Thyroid gland (tissue), 4 donors: ENCODE measurements at regions not wholly inside any gene's neighbourhood (a gene's known extent, or its start where the extent isn't known, plus 50 kb on each side); places are given as distances from the start of the nearest gene placed in this dataset.
"Not testable (repeated sequence)": the region's sequence is repeated elsewhere in the genome, so short reads cannot be mapped to it uniquely, and the experiment has no call there.

Experiments used
- DNase-seq, 2 donors: peaks; one replicate each; pipeline ENCODE4 v3.0.0-alpha.2; 2019
- H3K27ac ChIP-seq, 3 donors: fragments of 200-600 bp; sonication (generic); 1 replicate in 2 of 3; 2 replicates in 1 of 3; pipeline ENCODE4 v1.5.1; 2016 to 2019; ENCODE audit warnings: mild to moderate bottlenecking in 1 of 3, moderate library complexity in 1 of 3
- H3K27me3 ChIP-seq: fragments of 200-600 bp; sonication (generic); one replicate; pipeline ENCODE4 v1.5.1; 2019
- H3K36me3 ChIP-seq, 2 donors: fragments of 200-600 bp; sonication (generic); one replicate each; pipeline ENCODE4 v1.5.1; 2016 to 2019
- H3K4me1 ChIP-seq, 2 donors: fragments of 200-600 bp; sonication (generic); one replicate each; pipeline ENCODE4 v1.5.1; 2017 to 2019
- H3K4me3 ChIP-seq, 3 donors: fragments of 200-600 bp; sonication (generic); replicated peaks in 1 of 3; 1 replicate in 2 of 3; 2 replicates in 1 of 3; pipeline ENCODE4 v1.5.1; 2016; ENCODE audit warnings: mild to moderate bottlenecking in 1 of 3
- H3K9me3 ChIP-seq: fragments of 200-600 bp; sonication (generic); one replicate; pipeline ENCODE4 v1.5.1; 2017
- POLR2A ChIP-seq, 2 donors: fragments of 450-650 bp; IDR thresholded peaks; one replicate each; pipeline ENCODE4 v1.6.1; 2017; ENCODE audit warnings: antibody characterized with exemption in 2 of 2, mild to moderate bottlenecking in 2 of 2, moderate library complexity in 1 of 2
- WGBS, 2 donors: methylation state at CpG; one replicate each; pipeline ENCODE4 v1.1.5; 2017; 5-methylcytosine and 5-hydroxymethylcytosine counted together
- intact Hi-C: fragments of 100-400 bp; cut with DNase I; formaldehyde crosslinking; loops from one replicate; pipeline ENCODE4 v1.15.1; 2023
- TF ChIP-seq, protein P1 (sequence below), 6 experiments: fragments of 200-600 bp in 3 of 6; fragments of 450-650 bp in 3 of 6; sonication (generic) in 3 of 6; IDR thresholded peaks; one replicate each; pipeline ENCODE4 v1.5.1; 2016 to 2019; ENCODE audit warnings: antibody characterized with exemption in 6 of 6, mild to moderate bottlenecking in 2 of 6, inconsistent platforms in 1 of 6, moderate library complexity in 1 of 6

DNA sequence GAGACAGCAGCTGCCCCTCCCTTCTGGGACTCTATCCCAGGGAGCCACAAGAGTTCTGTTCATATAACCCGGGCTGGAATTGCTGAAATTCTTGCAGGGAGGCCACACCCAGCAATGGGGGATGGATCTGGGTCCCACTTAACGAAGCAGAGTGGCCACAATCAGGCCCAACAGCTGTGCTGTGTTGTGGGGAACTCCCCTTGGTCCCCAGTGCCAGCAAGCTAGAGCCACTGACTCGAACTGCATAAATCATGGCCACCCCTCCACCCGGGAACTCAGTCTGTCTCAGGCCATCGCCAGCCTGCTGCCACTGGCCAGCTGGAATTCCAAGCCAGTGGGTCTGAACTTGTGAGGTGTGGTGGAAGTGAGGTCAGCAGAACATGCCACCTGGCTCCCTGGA, 111.1 kb downstream of the KLF8 start:
- Histone ChIP-seq H3K27ac (no peak overlapping the region), H3K27me3 (no peaks in the 10 kb centered on the region), H3K4me3 (no peak overlapping the region), H3K36me3 (no peaks in the 10 kb centered on the region), H3K9me3 (no peaks in the 10 kb centered on the region), H3K4me1 (no peaks in the 10 kb centered on the region)
- TF ChIP-seq POLR2A (IDR thresholded peaks at IDR 0.05) = no peak
- TF ChIP-seq, protein P1, sequence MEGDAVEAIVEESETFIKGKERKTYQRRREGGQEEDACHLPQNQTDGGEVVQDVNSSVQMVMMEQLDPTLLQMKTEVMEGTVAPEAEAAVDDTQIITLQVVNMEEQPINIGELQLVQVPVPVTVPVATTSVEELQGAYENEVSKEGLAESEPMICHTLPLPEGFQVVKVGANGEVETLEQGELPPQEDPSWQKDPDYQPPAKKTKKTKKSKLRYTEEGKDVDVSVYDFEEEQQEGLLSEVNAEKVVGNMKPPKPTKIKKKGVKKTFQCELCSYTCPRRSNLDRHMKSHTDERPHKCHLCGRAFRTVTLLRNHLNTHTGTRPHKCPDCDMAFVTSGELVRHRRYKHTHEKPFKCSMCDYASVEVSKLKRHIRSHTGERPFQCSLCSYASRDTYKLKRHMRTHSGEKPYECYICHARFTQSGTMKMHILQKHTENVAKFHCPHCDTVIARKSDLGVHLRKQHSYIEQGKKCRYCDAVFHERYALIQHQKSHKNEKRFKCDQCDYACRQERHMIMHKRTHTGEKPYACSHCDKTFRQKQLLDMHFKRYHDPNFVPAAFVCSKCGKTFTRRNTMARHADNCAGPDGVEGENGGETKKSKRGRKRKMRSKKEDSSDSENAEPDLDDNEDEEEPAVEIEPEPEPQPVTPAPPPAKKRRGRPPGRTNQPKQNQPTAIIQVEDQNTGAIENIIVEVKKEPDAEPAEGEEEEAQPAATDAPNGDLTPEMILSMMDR (IDR thresholded peaks at IDR 0.05) = no peak
- 0% methylated on average over 2 of the region's 5 CpGs; no CpG with 5 or more reads in 1 of the 2 donors for WGBS, 2 donors
- peak in 1 of 2 donors; percentile 46 for DNase-seq
- intact Hi-C loops = no loop called here

DNA sequence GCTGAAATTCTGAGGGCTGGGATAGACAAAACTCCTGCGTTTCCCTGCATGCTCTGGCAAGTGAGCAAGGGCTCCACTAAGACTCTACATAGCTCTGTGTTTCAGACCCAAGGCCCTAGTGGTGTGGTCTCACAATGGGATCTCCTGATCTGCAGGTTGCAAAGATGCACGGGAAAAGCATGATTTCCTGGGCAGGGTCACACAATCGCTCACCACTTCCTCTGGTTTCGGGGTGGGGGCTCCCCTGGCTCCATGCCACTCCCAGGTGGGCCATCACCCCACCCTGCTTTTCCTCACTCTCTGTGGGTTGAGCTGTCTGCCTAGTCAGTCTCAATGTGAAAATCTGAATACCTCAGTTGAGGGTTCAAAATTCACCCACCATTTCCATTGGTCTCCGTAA, 111.5 kb downstream of the KLF8 start:
- WGBS, 2 donors = 65 to 72% methylated on average over 3 to 4 of the region's 5 CpGs
- intact Hi-C loops = no loop called here
- no peaks in the 10 kb centered on the region for H3K4me1 ChIP-seq
- H3K4me3 ChIP-seq = no peak overlapping the region
- no peaks in the 10 kb centered on the region for H3K9me3 ChIP-seq
- no peaks in the 10 kb centered on the region for H3K27me3 ChIP-seq
- TF ChIP-seq, protein P1 (IDR thresholded peaks at IDR 0.05) = no peak
- no peak for TF ChIP-seq POLR2A (IDR thresholded peaks at IDR 0.05)
- H3K36me3 ChIP-seq = no peaks in the 10 kb centered on the region
- no peak for DNase-seq
- no peak overlapping the region for H3K27ac ChIP-seq

- H3K4me1 ChIP-seq, H3K4me3 ChIP-seq, H3K27ac ChIP-seq, intact Hi-C loops, DNase-seq, H3K9me3 ChIP-seq, H3K36me3 ChIP-seq, H3K27me3 ChIP-seq: not testable (repeated sequence)
- 100% methylated on average over 1 of the region's 4 CpGs for WGBS, 2 donors
These were observed 126.0 kb downstream of the KLF8 start for GRCh38 chrX:56358145-56358544.

DNA sequence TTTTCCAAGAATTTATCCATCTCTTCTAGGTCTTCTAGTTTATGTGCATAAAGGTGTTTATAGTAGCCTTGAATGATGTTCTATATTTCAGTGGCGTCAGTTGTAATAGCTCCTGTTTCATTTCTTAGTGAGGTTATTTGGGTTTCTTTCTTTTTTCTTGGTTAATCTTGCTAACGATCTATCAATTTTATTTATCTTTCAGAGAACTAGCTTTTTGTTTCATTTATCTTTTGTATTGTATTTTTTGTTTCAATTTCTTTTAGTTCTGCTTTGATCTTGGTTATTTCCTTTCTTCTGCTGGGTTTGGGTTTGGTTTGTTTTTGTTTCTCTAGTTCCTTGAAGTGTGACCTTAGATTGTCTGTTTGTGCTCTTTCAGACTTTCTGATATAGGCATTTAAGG, 133.0 kb downstream of the KLF8 start:
- WGBS, 2 donors = 84 to 95% methylated on average over 2 of the region's 2 CpGs
- H3K4me1 ChIP-seq, H3K27ac ChIP-seq, H3K36me3 ChIP-seq, H3K9me3 ChIP-seq, intact Hi-C loops, H3K4me3 ChIP-seq, H3K27me3 ChIP-seq, DNase-seq: not testable (repeated sequence)

DNA sequence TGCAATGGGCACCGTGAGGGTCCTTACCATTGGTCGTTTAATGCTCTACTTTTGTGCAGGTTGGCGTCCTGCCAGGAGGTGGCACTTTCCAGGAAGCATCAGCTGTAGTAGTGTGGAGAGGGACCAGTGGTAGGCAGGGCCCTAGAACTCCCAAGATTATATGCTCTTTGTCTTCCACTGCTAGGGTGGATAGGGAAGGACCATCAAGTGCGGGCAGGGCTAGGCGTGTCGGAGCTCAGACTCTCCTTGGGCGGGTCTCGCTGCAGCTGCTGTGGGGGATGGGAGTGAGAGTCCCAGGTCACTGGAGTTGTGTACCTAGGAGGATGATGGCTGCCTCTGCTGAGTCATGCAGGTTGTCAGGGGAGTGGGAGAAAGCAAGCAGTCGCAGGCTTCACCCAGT, 134.7 kb downstream of the KLF8 start:
- peak in 1 of 2 donors; percentile 18 for DNase-seq
- TF ChIP-seq POLR2A (IDR thresholded peaks at IDR 0.05) = no peak
- TF ChIP-seq, protein P1 (IDR thresholded peaks at IDR 0.05) = no peak

GRCh38 chrX:56368962-56369361, 136.8 kb downstream of the KLF8 start:
- TF ChIP-seq, protein P1 (IDR thresholded peaks at IDR 0.05) = no peak
- no peak for TF ChIP-seq POLR2A (IDR thresholded peaks at IDR 0.05)
- Histone ChIP-seq H3K4me3 (no peak overlapping the region), H3K27ac (no peak overlapping the region), H3K36me3 (no peaks in the 10 kb centered on the region), H3K27me3 (no peaks in the 10 kb centered on the region), H3K9me3 (no peaks in the 10 kb centered on the region), H3K4me1 (no peaks in the 10 kb centered on the region)
- 16 to 45% methylated on average over 1 of the region's 1 CpG for WGBS, 2 donors
- intact Hi-C loops = no loop called here
- DNase-seq = no peak

More for the DNA sequence above, 134.7 kb downstream of the KLF8 start:
- intact Hi-C loops = no loop called here
- WGBS, 2 donors = 59% methylated on average over 4 of the region's 9 CpGs; no CpG with 5 or more reads in 1 of the 2 donors
- Histone ChIP-seq H3K4me1 (no peaks in the 10 kb centered on the region), H3K27me3 (no peaks in the 10 kb centered on the region), H3K36me3 (no peaks in the 10 kb centered on the region), H3K27ac (no peak overlapping the region), H3K9me3 (no peaks in the 10 kb centered on the region), H3K4me3 (no peak overlapping the region)

- H3K4me1 ChIP-seq, intact Hi-C loops, DNase-seq, H3K4me3 ChIP-seq, H3K27me3 ChIP-seq, H3K9me3 ChIP-seq, H3K27ac ChIP-seq, H3K36me3 ChIP-seq: not testable (repeated sequence)
- WGBS, 2 donors = 93 to 100% methylated on average over 3 of the region's 41 CpGs
These were observed 148.0 kb downstream of the KLF8 start for GRCh38 chrX:56379984-56380780.
